Iris pigment epithelial cell (primary cell): ENCODE measurements at regions not wholly inside any gene's neighbourhood (a gene's known extent, or its start where the extent isn't known, plus 50 kb on each side); places are given as distances from the start of the nearest gene placed in this dataset.

ENCODE experiments used
- DNase-seq: peaks from one replicate; pipeline ENCODE4 v3.0.0-alpha.2; 2011; ENCODE audit warnings: low read depth

GRCh38 chr11:108994887-108995286, 330.0 kb downstream of the DDX10 start:
- DNase-seq: no peak

- DNase-seq: peak; percentile 24
Observed at GRCh38 chr11:108997826-108998225, 333.0 kb downstream of the DDX10 start.

GRCh38 chr11:109000531-109000930, 335.7 kb downstream of the DDX10 start:
- DNase-seq: no peak

- no peak for DNase-seq
Observed at GRCh38 chr11:109001585-109001984, 336.7 kb downstream of the DDX10 start.

- no peak for DNase-seq
Observed at GRCh38 chr11:109012991-109013390, 348.1 kb downstream of the DDX10 start.

GRCh38 chr11:109015283-109015682, 350.4 kb downstream of the DDX10 start:
- peak; percentile 89 for DNase-seq

- DNase-seq: no peak
Observed at GRCh38 chr11:109016724-109017123, 351.9 kb downstream of the DDX10 start.

GRCh38 chr11:109017489-109017888, 352.6 kb downstream of the DDX10 start:
- DNase-seq: no peak

GRCh38 chr11:109018639-109019038, 353.8 kb downstream of the DDX10 start:
- no peak for DNase-seq

- no peak for DNase-seq
Observed at GRCh38 chr11:109019342-109019936, 354.6 kb downstream of the DDX10 start.

GRCh38 chr11:109023036-109023435, 358.2 kb downstream of the DDX10 start:
- DNase-seq: no peak

GRCh38 chr11:109026891-109027489, 362.1 kb downstream of the DDX10 start:
- DNase-seq: peak; percentile 72

- no peak for DNase-seq
Observed at GRCh38 chr11:109027851-109028250, 363.0 kb downstream of the DDX10 start.

GRCh38 chr11:109029927-109030326, 365.1 kb downstream of the DDX10 start:
- no peak for DNase-seq

- peak; percentile 96 for DNase-seq
Observed at GRCh38 chr11:109033627-109034338, 368.9 kb downstream of the DDX10 start.

- DNase-seq: peak; percentile 81
Observed at GRCh38 chr11:109034339-109034696, 369.4 kb downstream of the DDX10 start.

GRCh38 chr11:109035284-109035683, 370.4 kb downstream of the DDX10 start:
- DNase-seq: no peak

- DNase-seq: no peak
Observed at GRCh38 chr11:109036011-109036410, 371.1 kb downstream of the DDX10 start.

- DNase-seq: peak; percentile 77
Observed at GRCh38 chr11:109037856-109038780, 373.2 kb downstream of the DDX10 start.

GRCh38 chr11:109039611-109040010, 374.7 kb downstream of the DDX10 start:
- no peak for DNase-seq

GRCh38 chr11:109040303-109040702, 375.4 kb downstream of the DDX10 start:
- no peak for DNase-seq

GRCh38 chr11:109041876-109042275, 377.0 kb downstream of the DDX10 start:
- no peak for DNase-seq
